ENCODE measurements at regions not wholly inside any gene's neighbourhood (a gene's known extent, or its start where the extent isn't known, plus 50 kb on each side); places are given as distances from the start of the nearest gene placed in this dataset.

- TF ChIP-seq CTCF (IDR thresholded peaks at IDR 0.05; ENCODE audit: low read depth, low read length, poor library complexity, severe bottlenecking) (no peak), EZH2phosphoT487 (IDR thresholded peaks at IDR 0.05; ENCODE audit: borderline replicate concordance, low read length) (no peak)
- Histone ChIP-seq H3K27ac (ENCODE audit: low read depth, low read length) (no peak overlapping the region), H4K20me1 (ENCODE audit: control insufficient read depth, insufficient read depth, low read depth, low read length) (no peaks in the 10 kb centered on the region), H3K9me3 (ENCODE audit: control insufficient read depth, insufficient read depth, low read length) (no peaks in the 10 kb centered on the region), H3K4me2 (ENCODE audit: low read length) (no peak overlapping the region), H3K4me1 (ENCODE audit: control insufficient read depth, low read length) (no peaks in the 10 kb centered on the region), H3K4me3 (ENCODE audit: low read length) (no peak overlapping the region), H3K36me3 (ENCODE audit: control insufficient read depth, low read length) (no peaks in the 10 kb centered on the region), H3K27me3 (ENCODE audit: control insufficient read depth, low read length) (0 out of 2 replicates have a peak, but pooled peaks cover 2% of the 10 kb centered on the region), H3F3A (ENCODE audit: control insufficient read depth, insufficient read depth) (no peaks in the 10 kb centered on the region), H3K79me2 (ENCODE audit: control insufficient read depth, low read length) (no peaks in the 10 kb centered on the region), H3K9me2 (replicated peaks; ENCODE audit: control insufficient read depth, low read length) (no peaks in the 10 kb centered on the region)
Observed at GRCh38 chr5:67512758-67513157, 316.2 kb upstream of the CD180 start.

- Histone ChIP-seq H3F3A (ENCODE audit: control insufficient read depth, insufficient read depth) (no peaks in the 10 kb centered on the region), H3K4me3 (ENCODE audit: low read length) (no peak overlapping the region), H3K36me3 (ENCODE audit: control insufficient read depth, low read length) (no peaks in the 10 kb centered on the region), H3K4me1 (ENCODE audit: control insufficient read depth, low read length) (no peaks in the 10 kb centered on the region), H4K20me1 (ENCODE audit: control insufficient read depth, insufficient read depth, low read depth, low read length) (no peaks in the 10 kb centered on the region), H3K27me3 (ENCODE audit: control insufficient read depth, low read length) (0 out of 2 replicates have a peak, but pooled peaks cover 2% of the 10 kb centered on the region), H3K27ac (ENCODE audit: low read depth, low read length) (no peak overlapping the region), H3K9me2 (replicated peaks; ENCODE audit: control insufficient read depth, low read length) (no peaks in the 10 kb centered on the region), H3K79me2 (ENCODE audit: control insufficient read depth, low read length) (no peaks in the 10 kb centered on the region), H3K9me3 (ENCODE audit: control insufficient read depth, insufficient read depth, low read length) (no peaks in the 10 kb centered on the region), H3K4me2 (ENCODE audit: low read length) (no peak overlapping the region)
- TF ChIP-seq CTCF (IDR thresholded peaks at IDR 0.05; ENCODE audit: low read depth, low read length, poor library complexity, severe bottlenecking) (no peak), EZH2phosphoT487 (IDR thresholded peaks at IDR 0.05; ENCODE audit: borderline replicate concordance, low read length) (no peak)
Observed at GRCh38 chr5:67511911-67512310, 315.3 kb upstream of the CD180 start.

- Histone ChIP-seq H3K27me3 (ENCODE audit: control insufficient read depth, low read length) (0 out of 2 replicates have a peak, but pooled peaks cover 2% of the 10 kb centered on the region), H3K4me1 (ENCODE audit: control insufficient read depth, low read length) (no peaks in the 10 kb centered on the region), H3K4me2 (ENCODE audit: low read length) (no peak overlapping the region), H4K20me1 (ENCODE audit: control insufficient read depth, insufficient read depth, low read depth, low read length) (no peaks in the 10 kb centered on the region), H3K36me3 (ENCODE audit: control insufficient read depth, low read length) (no peaks in the 10 kb centered on the region), H3K79me2 (ENCODE audit: control insufficient read depth, low read length) (no peaks in the 10 kb centered on the region), H3F3A (ENCODE audit: control insufficient read depth, insufficient read depth) (no peaks in the 10 kb centered on the region), H3K27ac (ENCODE audit: low read depth, low read length) (no peak overlapping the region), H3K9me3 (ENCODE audit: control insufficient read depth, insufficient read depth, low read length) (no peaks in the 10 kb centered on the region), H3K4me3 (ENCODE audit: low read length) (no peak overlapping the region), H3K9me2 (replicated peaks; ENCODE audit: control insufficient read depth, low read length) (no peaks in the 10 kb centered on the region)
- TF ChIP-seq EZH2phosphoT487 (IDR thresholded peaks at IDR 0.05; ENCODE audit: borderline replicate concordance, low read length) (no peak), CTCF (IDR thresholded peaks at IDR 0.05; ENCODE audit: low read depth, low read length, poor library complexity, severe bottlenecking) (no peak)
Observed at GRCh38 chr5:67510204-67510603, 313.6 kb upstream of the CD180 start.

Data from DOHH2 (cell line).